GM19463 (cell line): ENCODE measurements at regions not wholly inside any gene's neighbourhood (a gene's known extent, or its start where the extent isn't known, plus 50 kb on each side); places are given as distances from the start of the nearest gene placed in this dataset.

Experiments used
- ATAC-seq: cut with Tn5 transposase; IDR thresholded peaks from one replicate; pipeline ENCODE4 v1.9.1; 2021; ENCODE audit warnings: mild to moderate bottlenecking, moderate library complexity; ENCODE audit not compliant: unreplicated experiment

DNA sequence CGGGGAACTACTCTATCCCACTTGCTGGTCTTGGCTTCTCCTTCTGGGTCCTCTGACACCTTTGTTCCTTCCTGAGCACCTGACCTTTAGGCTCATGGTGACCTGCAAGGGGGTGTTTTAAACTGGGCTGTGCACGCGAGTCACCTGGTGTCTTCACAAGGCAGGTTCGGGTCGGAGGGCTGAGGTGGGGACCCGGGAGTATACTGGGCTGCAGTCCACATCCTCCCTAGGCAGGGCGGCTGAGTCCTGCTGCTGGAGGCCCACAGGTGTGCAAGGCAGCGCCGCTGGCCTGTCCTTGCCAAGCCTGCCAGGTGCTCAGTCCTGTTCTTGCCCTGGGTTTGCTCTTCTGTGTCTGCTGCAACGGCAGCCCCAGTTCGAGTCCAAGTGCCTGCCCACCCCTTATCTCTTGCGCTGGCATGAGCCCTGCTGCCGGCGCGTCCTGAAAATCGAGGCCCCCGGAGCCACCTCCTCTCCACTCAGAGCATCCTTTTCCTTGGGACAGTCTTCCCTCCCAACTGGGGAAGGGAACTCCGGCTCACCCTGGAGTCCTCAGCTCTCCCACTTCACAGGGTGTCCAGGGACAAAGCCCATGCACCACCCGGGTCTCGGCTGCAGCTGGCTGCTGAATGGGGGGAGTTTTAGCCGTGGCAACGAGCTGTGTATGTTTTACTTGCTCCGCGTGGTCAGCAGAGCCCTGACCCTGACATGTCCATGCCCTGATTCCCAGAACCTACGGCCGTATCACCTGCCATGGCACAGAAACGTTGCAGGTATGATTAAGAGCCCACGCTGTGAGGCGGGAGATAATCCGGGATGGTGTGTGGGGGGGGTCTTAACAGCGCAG lies 193.5 kb downstream of the TEX29 start:
- ATAC-seq = no peak

DNA sequence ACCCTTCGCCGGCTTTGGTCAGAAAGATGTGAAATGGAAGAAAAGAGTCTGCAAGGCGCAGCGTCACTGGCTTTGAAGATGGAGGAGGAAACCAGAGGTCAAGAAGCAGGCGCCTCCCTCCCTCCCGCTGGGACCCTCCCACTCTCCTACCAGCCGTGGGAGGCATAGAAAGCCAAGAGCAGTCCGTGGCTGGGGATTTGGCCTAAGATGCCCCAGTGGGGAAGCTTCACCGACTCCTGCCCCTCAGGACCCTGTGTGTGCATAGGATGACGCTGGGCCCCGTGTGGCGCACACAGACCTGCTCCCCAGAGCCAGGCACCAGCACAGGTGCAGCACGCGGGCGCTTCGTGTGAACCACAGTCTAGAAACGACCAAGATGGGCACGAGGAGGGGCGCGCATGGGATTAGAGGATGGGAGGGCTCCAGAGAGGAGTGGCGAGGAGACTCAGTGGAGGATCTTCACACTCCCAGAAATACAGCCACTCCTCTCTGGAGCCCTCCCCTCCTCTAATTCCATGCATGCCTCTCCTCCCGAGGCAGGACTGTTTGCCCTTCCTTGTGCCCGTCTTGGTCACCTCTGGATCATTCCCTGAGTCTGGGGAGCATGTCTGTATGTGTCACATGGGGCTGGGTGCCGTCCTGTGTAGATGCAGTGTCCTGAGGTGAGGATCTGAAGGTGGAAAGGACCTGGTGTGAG lies 194.3 kb downstream of the TEX29 start:
- ATAC-seq = no peak

DNA sequence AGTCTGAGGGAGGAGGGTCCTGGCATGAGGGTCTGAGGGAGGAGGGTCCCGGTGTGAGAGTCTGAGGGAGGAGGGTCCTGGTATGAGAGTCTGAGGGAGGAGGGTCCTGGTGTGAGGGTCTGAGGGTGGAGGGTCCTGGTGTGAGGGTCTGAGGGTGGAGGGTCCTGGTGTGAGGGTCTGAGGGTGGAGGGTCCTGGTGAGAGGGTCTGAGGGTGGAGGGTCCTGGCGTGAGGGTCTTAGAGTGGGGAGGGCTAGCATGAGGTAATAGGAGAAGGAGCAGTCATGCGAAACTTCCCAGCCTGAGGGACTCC lies 194.8 kb downstream of the TEX29 start:
- no peak for ATAC-seq

DNA sequence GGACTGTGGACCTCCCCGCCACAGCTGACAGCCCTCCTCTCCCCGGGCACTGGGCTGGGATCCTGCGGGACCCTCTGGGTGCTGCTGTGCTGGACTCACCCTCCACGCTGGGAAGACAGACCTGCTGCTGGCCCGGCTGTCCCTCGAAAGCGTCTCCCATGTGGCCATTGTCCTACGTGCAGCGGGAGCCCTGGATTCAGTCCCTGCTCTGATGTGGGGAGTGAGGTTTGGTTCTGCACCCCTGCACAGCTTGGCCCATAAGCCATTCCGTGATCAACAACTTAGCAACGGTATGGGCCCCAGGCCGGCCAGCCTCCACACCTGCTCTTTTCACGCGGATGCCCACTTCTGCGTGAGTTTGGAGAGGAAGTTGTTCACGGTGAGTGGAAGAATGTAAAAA lies 195.2 kb downstream of the TEX29 start:
- ATAC-seq = no peak

DNA sequence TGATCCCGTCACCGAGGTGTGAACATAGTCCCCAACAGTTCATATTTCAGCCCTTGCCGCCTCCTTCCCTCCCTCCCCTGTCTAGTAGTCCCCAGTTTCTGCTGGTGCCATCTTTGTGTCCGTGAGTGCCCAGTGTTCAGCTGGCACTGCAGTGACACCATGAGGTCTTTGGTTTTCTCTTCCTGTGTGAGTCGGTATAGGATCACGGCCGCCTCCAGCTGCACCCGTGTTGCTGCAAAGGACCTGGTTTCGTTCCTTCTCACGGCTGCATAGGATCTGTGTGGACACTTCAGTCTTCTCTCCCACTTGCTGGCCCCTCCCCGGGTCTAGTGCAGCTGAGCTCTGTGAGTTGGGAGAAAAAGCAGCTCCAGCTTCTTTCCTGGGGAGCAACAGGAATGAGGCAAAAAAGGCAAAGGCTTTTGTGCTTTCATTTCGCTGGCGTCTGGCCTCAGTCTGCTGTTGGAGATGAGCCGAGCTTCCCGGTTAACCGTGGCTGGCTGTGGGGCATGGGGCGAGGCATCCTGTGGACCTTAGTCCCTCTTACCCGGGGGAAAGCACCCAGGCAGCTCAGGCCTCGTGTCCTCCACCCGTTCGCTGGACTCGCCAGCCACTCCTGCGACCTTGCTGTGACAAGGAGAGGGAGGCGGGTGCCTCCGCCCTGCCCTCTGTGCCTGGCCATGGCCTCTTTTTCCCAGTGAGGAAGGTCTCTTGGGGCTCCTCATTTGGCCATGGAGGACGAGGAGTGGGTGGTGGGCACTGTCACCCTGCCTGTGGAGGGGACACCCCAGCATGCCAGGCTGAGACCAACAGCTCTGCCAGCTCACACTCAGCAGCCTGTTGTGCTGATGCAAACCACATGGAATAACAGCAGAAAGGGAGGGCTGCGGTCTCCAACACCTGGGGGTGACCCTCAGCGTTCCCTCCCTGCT lies 196.5 kb downstream of the TEX29 start:
- no peak for ATAC-seq

DNA sequence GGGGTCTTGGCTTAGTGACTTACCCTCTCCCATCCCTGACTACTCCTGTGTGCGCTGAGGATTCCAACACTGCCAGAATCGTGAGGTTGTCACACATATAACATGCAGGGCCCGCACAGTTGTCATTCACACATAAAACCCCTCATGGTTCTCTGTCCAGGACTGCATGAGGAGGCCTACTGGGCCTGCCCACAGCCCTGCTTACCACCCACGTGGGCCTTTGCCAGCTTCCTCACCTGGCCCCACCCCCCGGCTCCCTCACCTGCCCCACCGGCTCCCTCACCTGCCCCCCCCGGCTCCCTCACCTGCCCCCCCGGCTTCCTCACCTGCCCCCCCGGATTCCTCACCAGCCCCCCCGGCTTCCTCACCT lies 197.2 kb downstream of the TEX29 start:
- no peak for ATAC-seq

DNA sequence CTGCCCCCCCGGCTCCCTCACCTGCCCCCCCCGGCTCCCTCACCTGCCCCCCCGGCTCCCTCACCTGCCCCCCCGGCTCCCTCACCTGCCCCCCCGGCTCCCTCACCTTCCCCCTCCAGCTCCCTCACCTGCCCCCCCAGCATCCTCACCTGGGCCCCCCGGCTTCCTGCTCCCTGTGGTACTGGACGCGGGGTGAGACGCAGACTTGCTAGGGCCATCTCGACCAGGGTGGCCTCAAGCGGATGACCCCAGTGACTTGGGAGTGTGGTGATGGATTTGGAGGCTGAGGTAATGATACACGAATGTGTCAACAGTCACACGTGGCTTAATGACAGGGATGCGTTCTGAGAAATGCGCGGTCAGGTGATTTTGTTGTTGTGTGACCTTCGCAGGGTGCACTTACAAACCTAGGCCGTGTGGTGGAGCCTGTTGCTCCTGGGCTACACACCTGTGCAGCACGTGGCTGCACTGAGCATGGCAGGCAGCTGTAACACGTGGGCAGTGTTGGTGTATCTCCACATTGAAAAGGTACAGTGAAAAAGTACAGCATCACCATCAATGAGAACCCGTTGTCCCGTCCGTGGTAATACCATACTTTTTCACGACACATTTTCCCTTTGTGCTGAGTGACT lies 197.8 kb downstream of the TEX29 start:
- ATAC-seq = no peak

DNA sequence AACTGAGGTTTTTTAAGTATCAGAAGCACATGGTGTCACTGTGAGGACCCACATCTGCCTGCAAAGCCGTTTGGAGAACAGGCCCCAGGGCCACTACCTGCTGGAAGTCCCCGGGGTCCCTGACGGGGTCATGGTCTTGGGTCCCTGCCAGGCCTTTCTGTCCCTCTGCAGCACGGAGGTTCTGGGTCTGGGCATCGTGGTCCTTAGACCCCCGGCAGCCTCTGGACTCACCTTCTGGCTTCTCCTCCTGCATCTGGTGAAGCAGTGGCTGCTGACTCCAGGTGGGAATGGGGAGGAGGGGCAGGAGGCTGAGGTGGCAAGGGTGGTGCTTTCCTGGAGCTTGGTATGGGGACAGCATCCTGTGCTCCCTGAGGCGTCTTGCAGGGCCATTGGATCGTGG lies 198.6 kb downstream of the TEX29 start:
- ATAC-seq = no peak

DNA sequence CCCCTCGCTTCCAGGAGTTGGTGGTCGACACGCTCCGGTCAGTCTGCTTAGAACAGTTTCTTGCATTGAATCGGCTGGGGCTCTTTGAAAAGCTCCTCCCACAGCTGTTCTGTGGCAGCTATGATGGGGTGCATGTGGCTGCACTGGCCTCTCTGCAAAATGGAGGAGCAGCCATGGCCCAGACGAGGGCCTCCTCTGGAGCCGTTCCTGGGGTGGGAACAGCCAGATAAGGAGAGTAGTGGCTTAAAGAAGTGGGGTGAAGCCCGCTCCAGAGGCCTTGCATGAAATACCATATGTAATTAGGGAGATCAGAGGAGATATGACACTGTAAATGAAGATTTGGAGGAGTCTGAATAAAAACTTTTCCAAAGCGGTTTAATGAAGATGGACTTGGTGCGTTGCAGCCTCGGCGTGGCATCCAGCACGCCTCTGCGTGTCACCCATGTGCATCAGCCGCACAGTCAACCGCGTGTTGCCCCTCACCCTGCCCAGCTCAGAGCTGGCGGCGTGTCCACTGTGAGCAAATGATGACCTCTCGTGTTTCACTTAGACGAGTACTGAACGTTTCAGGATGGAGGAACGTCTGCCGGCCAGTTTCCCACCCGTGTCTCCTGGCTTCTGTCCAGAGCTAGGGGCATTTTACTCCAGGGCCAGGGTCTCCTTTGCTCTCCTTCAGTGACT lies 199.2 kb downstream of the TEX29 start:
- ATAC-seq = no peak

DNA sequence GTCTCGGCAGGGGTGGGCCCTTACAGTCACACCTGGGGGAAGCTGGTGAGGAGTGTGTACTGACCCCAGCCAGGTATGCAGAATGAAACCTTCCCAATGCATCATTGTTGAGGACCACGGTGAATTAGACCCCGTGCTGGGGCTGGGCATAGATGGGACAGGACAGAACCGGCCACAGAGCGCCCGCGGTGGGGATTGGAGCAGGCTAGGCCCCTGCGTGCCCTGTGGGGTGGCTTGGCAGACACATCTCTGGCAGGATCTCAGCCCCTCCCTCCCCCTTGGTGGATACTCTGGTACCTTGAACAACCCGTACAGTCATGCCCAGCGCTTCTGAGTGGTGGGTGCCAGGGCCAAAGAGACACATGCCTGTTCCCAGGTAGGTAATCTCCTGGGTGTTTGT lies 200.6 kb downstream of the TEX29 start:
- no peak for ATAC-seq

DNA sequence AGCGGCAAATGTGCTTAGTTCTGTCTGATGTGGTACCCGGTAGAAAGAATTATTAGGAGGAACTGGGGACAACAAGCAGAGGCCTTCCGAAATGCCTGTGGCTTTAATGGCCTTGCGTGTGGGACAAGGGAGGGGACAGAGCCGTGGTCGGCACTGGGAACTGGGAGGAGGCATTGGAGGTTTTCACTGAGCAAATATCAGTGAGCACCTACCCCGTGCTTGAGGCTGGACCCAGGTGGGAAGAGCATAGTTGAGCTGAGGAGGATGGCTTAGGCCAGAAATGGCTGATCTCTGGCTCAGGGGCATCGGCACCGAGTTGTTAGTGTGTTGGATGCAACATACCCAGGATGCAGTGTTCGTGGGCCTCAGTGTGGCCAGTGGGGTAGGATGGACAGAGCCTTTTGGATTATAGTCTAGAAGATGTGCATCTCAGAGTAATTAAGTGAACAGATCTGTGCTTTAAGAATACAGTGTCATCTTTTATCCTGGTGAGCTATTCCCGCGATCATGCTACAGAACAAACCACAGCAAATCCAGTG lies 201.3 kb downstream of the TEX29 start:
- ATAC-seq = no peak

DNA sequence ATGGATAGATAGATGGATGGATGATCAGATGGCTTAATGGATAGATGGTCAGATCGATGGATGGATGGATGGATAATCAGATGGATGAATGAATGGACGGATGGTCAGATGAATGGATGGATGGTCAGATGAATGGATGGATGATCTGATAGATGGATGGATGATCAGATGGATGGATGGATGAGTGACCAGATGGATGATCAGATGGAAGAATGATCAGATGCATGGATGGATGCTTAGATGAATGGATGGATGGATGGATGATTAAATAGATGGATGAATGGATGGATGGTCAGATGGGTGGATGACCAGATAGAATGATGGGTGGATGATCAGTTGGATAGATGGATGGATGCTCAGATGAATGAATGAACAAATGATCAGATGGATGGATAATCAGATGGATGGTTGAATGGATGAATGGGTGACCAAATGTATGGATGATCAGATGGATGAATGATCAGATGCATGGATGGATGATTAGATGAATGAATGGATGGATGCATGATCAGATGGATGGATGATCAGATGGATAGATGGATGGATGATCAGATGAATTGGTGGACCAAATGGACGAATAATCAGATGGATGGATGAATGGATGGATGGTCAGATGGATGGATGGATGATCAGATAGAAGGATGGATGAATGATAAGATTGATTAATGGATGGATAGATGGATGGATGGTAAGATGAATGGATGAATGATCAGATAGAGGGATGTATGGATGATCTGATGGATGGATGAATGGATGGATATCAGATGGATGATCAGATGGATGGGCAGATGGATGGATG lies 205.1 kb downstream of the TEX29 start:
- no peak for ATAC-seq

DNA sequence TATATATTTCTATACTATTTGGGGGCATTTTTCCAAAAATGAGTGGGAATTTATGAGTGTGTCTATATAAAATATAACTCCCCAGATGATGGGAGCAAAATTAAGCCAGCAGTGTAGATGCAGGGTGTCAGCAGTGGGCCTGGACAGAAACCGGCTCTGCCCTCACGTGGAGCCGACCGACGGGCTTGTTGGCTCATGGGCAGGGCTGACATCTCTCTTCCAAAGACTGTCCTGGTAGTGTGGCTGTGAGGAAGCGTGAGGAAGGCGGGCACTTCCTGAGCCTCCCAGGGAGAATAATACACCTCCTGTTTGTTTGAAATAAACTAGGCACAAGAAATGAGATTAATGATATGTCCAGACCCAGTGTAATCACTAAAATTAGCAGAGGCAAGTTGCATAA lies 206.5 kb downstream of the TEX29 start:
- ATAC-seq = no peak

DNA sequence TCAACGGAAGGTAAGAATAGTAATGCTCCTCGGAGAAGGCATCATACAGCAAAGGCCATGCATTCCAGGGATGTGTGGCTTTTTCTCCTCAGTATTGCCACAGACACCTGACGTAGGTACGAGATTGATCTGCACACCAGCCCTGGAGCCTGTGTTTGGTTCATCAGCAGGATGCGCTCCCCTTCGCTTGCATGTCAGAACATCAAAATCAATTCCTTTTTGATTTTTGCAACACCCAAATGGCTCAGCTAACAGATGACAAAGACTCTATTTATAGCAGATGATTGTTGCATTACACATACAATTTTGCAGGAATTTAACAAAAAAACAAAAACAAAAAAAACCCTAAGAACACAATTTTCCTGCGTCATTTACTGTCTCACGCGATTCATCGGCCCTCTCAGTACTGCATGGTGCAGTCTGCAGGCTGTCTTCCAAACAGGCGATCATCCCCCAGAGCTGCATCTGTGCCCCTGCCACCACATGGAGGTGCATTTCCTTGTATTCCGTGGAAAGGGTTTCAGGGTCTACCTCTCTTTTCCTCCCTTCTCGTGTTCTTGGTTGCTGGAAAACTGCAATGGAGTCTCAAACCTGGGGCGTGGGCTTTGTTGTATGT lies 207.3 kb downstream of the TEX29 start:
- ATAC-seq = no peak

DNA sequence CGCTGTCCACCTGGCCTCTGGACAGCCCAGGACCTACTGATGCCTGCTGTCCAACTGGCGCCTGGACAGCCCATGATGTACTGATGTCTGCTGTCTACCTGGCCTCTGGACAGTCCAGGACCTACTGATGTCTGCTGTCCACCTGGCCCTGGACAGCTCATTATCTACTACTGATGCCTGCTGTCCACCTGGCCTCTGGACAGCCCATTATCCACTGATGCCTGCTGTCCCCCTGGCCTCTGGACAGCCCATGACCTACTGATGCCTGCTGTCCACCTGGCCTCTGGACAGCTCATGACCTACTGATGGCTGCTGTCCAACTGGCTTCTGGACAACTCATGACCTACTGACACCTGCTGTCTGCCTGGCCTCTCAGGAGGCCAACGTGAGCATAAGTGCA lies 208.1 kb downstream of the TEX29 start:
- no peak for ATAC-seq

DNA sequence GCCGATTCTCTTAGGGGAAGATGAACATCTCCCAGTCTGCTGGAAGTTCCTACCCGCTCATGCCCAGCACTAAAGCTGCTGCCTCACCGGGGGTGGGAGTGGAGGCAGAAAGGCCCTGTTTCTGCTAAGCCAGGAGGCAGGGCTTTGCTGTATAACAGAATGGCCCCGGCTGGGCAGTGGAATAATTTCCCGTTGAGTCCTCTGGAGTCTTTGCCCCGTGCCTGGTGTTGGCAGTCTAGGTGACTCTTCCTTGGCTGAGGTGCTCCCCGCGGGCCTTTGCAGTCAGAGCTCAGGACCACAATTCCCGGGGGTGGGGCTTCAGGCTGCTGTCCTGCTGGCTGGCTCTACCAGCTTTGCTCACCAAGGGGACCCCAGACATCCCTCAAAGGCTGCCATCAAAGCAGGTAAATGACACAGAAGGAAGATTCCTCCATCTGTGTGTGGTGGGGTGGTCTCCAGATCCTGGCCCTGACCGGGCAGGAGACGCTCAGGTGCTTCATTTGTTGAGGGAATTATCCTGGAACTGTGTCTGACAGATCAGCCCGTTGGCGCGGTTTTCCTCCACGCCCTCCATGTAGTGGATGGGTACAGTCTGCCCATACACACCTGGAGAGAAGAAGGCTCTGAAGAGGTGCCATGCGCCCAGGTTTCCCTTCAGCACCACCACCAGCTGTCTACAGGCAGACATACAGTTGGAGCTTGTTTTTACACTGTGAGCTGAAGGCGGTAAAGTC lies 209.9 kb downstream of the TEX29 start:
- no peak for ATAC-seq

DNA sequence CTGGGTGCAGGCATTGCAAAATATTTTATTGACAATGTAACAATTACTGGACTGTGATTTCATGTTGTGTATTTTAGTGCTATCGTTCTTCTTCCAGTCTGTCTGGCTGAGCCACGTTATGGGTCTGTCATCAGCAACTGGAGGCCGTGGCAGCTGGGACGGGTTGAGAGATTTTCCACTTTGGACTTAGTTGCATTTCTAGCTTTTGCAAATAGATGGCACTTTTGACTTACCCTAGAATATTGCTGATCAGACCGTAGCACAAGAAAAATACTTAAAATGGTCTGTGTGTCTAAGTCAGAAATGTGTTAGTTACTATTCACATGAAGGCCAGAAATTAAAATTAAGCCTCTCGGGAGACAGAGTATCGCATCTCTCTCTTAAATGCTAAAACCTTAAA lies 211.1 kb downstream of the TEX29 start:
- ATAC-seq = no peak

DNA sequence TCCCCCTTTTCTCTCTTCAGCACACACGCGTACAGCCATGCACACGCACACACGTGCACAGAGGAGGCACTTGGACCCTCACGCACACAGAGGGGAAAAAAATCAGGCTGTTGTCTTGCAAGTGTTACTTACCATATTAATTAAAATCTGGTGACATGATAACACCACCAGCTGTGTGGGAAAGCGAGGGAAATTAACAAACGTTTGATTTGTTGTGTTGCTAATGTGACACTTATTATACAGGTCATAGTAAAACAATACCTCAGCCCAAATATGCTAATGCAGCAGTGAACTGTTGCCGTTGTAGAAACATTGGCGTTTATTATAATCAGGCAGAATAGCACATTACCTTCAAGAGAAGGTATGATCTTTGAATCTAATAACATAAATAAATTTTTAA lies 211.7 kb downstream of the TEX29 start:
- no peak for ATAC-seq
